IPS DF 6.9 (cell line): ENCODE measurements at regions not wholly inside any gene's neighbourhood (a gene's known extent, or its start where the extent isn't known, plus 50 kb on each side); places are given as distances from the start of the nearest gene placed in this dataset.

Experiments used
- DNase-seq: peaks from one replicate; pipeline ENCODE4 v3.0.0-alpha.2; 2013; ENCODE audit warnings: low read depth, low spot score
- H3K27ac ChIP-seq: one replicate; pipeline ENCODE4 v1.5.1; 2013; ENCODE audit warnings: low read length, control low read depth
- H3K27me3 ChIP-seq: 2 replicates; pipeline ENCODE4 v1.6.1; 2013; ENCODE audit warnings: mild to moderate bottlenecking, low read length; ENCODE audit not compliant: control insufficient read depth, insufficient read depth
- H3K36me3 ChIP-seq: 2 replicates; pipeline ENCODE4 v1.6.1; 2013; ENCODE audit warnings: low read length; ENCODE audit not compliant: control insufficient read depth, insufficient read depth
- H3K4me1 ChIP-seq: 2 replicates; pipeline ENCODE4 v1.6.1; 2013; ENCODE audit warnings: low read length; ENCODE audit not compliant: control insufficient read depth, insufficient read depth
- H3K4me3 ChIP-seq: 2 replicates; pipeline ENCODE4 v1.5.1; 2013; ENCODE audit warnings: mild to moderate bottlenecking, low read length
- H3K9me3 ChIP-seq: 2 replicates; pipeline ENCODE4 v1.6.1; 2013; ENCODE audit warnings: low read length, inconsistent platforms; ENCODE audit not compliant: control insufficient read depth, insufficient read depth
- WGBS: extraction: QIAGEN DNeasy Blood & Tissue Kit; methylation state at CpG from one replicate; pipeline ENCODE4 v1.1.7; 2013; ENCODE audit warnings: mixed read lengths, missing lambda C conversion rate; ENCODE audit not compliant: insufficient read length, insufficient coverage; 5-methylcytosine and 5-hydroxymethylcytosine counted together

DNA sequence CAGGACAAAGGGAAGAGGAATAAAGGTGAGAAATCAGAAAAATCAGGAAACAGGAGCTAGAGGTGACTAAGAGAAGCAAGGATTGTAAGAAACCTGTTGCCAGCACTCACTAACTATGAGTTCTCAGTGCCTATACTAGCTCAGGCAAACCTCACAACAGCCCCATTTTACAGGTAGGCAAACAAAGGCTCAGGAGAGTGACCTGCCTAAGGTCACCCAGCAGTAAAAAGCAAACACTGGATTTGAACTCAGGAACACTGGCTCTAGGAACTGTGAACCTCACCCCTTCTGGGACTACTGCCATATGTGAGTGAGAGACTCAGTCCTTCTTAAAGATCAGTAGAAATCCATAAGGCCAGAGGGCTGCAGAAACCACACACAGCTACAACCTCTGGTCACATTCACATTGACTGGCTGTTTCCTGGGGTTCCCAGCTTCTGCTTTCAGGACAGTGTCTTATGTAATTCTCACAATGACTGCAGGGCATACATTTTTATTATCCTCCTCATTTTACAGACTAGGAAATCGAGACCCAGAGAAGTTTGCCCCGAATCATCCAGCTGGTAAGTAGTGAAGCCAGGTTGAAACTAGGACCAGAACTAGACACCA lies 80.7 kb upstream of the MAFB start:
- no CpG with 5 or more reads among the region's 2 CpGs for WGBS
- Histone ChIP-seq H3K4me3 (no peak overlapping the region), H3K36me3 (no peaks in the 10 kb centered on the region), H3K4me1 (no peaks in the 10 kb centered on the region), H3K27me3 (no peaks in the 10 kb centered on the region), H3K9me3 (no peaks in the 10 kb centered on the region), H3K27ac (no peak overlapping the region)
- DNase-seq, result no peak

DNA sequence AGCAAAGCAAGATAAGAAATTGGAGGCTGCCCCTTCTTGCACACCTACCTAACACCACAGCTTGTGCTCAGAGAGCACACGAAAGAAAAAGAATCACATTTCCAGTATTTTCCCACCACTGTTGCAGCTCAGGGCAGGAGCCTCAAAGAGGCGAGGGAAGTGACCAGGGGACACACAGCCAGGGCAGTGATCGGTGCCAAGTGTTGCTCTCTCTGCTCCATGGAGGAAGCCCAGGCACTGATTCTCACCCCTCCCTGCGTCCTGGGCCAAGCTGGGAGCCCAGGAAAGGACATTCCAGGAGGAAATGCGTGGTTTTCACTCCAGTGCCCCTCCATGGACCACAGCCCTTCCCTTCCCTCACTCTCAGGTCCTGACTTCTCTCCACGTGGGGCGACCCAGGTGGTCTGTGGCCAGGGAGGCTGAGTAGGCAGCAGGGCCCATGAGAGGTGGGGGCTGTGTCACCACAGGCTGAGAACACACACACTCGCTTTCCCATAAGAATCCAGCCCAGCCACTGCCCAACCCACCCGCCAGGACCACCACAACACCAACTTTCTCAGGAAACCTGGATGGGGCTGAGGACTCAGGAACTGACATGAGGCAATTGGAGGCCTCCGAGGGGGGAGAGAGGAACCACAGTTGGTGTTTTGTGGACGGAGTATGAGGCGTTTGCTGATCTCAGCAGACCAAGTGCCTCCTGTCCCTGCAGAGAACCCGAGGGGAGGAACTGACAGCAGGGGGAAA lies 81.7 kb upstream of the MAFB start:
- Histone ChIP-seq H3K9me3 (no peaks in the 10 kb centered on the region), H3K27me3 (no peaks in the 10 kb centered on the region), H3K27ac (no peak overlapping the region), H3K36me3 (no peaks in the 10 kb centered on the region), H3K4me3 (no peak overlapping the region), H3K4me1 (no peaks in the 10 kb centered on the region)
- no peak for DNase-seq
- WGBS, result no CpG with 5 or more reads among the region's 13 CpGs

- Histone ChIP-seq H3K27ac (no peak overlapping the region), H3K4me3 (no peak overlapping the region), H3K36me3 (no peaks in the 10 kb centered on the region), H3K9me3 (no peaks in the 10 kb centered on the region), H3K27me3 (no peaks in the 10 kb centered on the region), H3K4me1 (no peaks in the 10 kb centered on the region)
- WGBS, result no CpG with 5 or more reads among the region's 4 CpGs
- no peak for DNase-seq
These were observed 82.2 kb upstream of the MAFB start for GRCh38 chr20:40771308-40771610.

- Histone ChIP-seq H3K4me1 (no peaks in the 10 kb centered on the region), H3K27ac (no peak overlapping the region), H3K27me3 (no peaks in the 10 kb centered on the region), H3K36me3 (no peaks in the 10 kb centered on the region), H3K4me3 (no peak overlapping the region), H3K9me3 (no peaks in the 10 kb centered on the region)
- WGBS, result no CpG with 5 or more reads among the region's 7 CpGs
- no peak for DNase-seq
These were observed 82.9 kb upstream of the MAFB start for GRCh38 chr20:40771848-40772511.

GRCh38 chr20:40773376-40773775 lies 84.3 kb upstream of the MAFB start:
- H3K27ac ChIP-seq, result no peak overlapping the region
- H3K4me3 ChIP-seq, result no peak overlapping the region
- no peaks in the 10 kb centered on the region for H3K4me1 ChIP-seq
- no peaks in the 10 kb centered on the region for H3K27me3 ChIP-seq
- DNase-seq, result no peak
- no peaks in the 10 kb centered on the region for H3K36me3 ChIP-seq
- WGBS, result no CpG with 5 or more reads among the region's 3 CpGs
- no peaks in the 10 kb centered on the region for H3K9me3 ChIP-seq

GRCh38 chr20:40774252-40774651 lies 85.2 kb upstream of the MAFB start:
- Histone ChIP-seq H3K36me3 (no peaks in the 10 kb centered on the region), H3K27me3 (no peaks in the 10 kb centered on the region), H3K9me3 (no peaks in the 10 kb centered on the region), H3K4me3 (no peak overlapping the region), H3K4me1 (no peaks in the 10 kb centered on the region), H3K27ac (no peak overlapping the region)
- no CpG with 5 or more reads among the region's 4 CpGs for WGBS
- DNase-seq, result no peak

DNA sequence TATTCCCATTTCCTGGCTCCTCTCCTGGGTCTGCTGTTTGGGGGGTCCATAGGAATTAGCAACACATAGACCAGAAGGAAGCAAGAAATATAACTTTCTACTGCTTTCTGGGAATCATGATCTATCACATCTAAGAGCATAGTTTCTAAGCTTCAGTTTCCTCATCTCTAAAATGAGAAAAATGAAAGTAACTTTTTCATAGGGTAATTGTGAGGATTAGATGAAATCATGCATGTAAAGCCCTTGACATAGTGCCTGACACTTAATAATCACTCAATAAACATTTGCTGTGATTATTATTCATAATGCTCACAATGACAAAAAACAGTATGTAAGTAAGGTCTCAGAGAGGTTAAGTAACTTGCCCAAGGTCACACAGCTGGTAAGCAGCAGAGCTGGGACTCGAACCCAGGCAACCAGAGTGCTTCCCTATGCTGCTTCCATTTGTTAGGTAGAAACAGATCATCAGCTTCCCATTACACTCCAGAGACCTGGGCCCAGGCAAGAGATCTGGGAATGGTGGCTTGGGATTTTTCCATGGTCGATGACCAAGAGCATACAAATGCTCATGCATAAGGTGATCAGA lies 86.6 kb upstream of the MAFB start:
- no peaks in the 10 kb centered on the region for H3K9me3 ChIP-seq
- H3K4me1 ChIP-seq, result no peaks in the 10 kb centered on the region
- H3K36me3 ChIP-seq, result no peaks in the 10 kb centered on the region
- no CpG with 5 or more reads among the region's 2 CpGs for WGBS
- H3K27ac ChIP-seq, result no peak overlapping the region
- H3K4me3 ChIP-seq, result no peak overlapping the region
- no peak for DNase-seq
- no peaks in the 10 kb centered on the region for H3K27me3 ChIP-seq

- no peaks in the 10 kb centered on the region for H3K4me1 ChIP-seq
- no peak overlapping the region for H3K4me3 ChIP-seq
- no peaks in the 10 kb centered on the region for H3K36me3 ChIP-seq
- no peaks in the 10 kb centered on the region for H3K9me3 ChIP-seq
- no CpG with 5 or more reads among the region's 13 CpGs for WGBS
- no peaks in the 10 kb centered on the region for H3K27me3 ChIP-seq
- no peak for DNase-seq
- no peak overlapping the region for H3K27ac ChIP-seq
These were observed 87.7 kb upstream of the MAFB start for GRCh38 chr20:40776466-40777457.

DNA sequence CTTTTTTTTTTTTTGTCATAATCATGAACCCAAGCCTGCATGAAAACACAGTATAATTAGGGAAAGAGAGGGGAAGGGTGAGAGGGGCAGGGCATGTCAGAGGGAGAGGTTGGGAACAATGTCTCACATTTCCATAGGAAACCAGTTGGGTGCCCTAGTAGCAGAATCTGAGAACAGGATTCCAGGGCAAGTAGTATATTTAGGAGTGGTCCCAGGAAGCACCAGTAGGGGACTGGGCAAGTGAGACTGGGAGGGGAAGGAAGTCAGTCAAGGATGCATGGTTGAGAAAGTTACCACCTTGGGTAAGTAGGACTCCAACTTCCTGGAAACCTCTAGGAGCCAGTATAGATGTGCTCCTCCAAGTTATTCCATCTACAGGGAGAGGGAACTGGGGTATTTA lies 88.6 kb upstream of the MAFB start:
- Histone ChIP-seq H3K27ac (no peak overlapping the region), H3K4me3 (no peak overlapping the region), H3K36me3 (no peaks in the 10 kb centered on the region), H3K27me3 (no peaks in the 10 kb centered on the region), H3K4me1 (no peaks in the 10 kb centered on the region), H3K9me3 (no peaks in the 10 kb centered on the region)
- no peak for DNase-seq

- no peaks in the 10 kb centered on the region for H3K9me3 ChIP-seq
- H3K27ac ChIP-seq, result no peak overlapping the region
- no peaks in the 10 kb centered on the region for H3K4me1 ChIP-seq
- DNase-seq, result no peak
- no peaks in the 10 kb centered on the region for H3K27me3 ChIP-seq
- H3K36me3 ChIP-seq, result no peaks in the 10 kb centered on the region
- no peak overlapping the region for H3K4me3 ChIP-seq
- no CpG with 5 or more reads among the region's 2 CpGs for WGBS
These were observed 90.0 kb upstream of the MAFB start for GRCh38 chr20:40778894-40779496.
